ENCODE measurements at regions not wholly inside any gene's neighbourhood (a gene's known extent, or its start where the extent isn't known, plus 50 kb on each side); places are given as distances from the start of the nearest gene placed in this dataset.

DNA sequence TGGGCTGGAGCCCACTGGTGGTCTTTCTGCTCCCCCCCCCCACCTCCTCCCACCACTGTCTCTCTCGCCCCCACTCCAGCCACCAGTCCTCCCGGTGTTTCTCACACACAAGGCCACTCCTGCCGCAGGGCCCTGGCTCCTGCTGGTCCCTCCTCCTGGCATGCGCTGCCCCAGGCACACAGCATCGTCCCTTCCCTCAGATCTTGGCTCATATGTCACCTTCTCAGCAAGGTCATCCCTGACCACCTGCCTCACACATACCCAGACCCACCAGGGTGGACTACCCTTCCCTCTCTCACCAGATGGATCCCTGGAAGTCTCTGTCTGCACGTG, 101.5 kb upstream of the IQSEC1 start:
- TF ChIP-seq, protein P1, sequence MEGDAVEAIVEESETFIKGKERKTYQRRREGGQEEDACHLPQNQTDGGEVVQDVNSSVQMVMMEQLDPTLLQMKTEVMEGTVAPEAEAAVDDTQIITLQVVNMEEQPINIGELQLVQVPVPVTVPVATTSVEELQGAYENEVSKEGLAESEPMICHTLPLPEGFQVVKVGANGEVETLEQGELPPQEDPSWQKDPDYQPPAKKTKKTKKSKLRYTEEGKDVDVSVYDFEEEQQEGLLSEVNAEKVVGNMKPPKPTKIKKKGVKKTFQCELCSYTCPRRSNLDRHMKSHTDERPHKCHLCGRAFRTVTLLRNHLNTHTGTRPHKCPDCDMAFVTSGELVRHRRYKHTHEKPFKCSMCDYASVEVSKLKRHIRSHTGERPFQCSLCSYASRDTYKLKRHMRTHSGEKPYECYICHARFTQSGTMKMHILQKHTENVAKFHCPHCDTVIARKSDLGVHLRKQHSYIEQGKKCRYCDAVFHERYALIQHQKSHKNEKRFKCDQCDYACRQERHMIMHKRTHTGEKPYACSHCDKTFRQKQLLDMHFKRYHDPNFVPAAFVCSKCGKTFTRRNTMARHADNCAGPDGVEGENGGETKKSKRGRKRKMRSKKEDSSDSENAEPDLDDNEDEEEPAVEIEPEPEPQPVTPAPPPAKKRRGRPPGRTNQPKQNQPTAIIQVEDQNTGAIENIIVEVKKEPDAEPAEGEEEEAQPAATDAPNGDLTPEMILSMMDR (IDR thresholded peaks at IDR 0.05): no peak
- TF ChIP-seq POLR2A (IDR thresholded peaks at IDR 0.05): no peak
